Suprapubic skin (tissue), 4 donors: ENCODE measurements at regions not wholly inside any gene's neighbourhood (a gene's known extent, or its start where the extent isn't known, plus 50 kb on each side); places are given as distances from the start of the nearest gene placed in this dataset.

ENCODE experiments used
- DNase-seq, 2 donors: peaks; one replicate each; pipeline ENCODE4 v3.0.0-alpha.2; 2019; ENCODE audit warnings: low spot score in 2 of 2
- H3K27ac ChIP-seq: fragments of 200-600 bp; sonication (generic); one replicate; pipeline ENCODE4 v1.5.1; 2019
- H3K27me3 ChIP-seq: fragments of 200-600 bp; sonication (generic); one replicate; pipeline ENCODE4 v1.5.1; 2019
- H3K36me3 ChIP-seq: fragments of 200-600 bp; sonication (generic); one replicate; pipeline ENCODE4 v1.5.1; 2019
- H3K4me1 ChIP-seq: fragments of 200-600 bp; sonication (generic); one replicate; pipeline ENCODE4 v1.5.1; 2019
- H3K4me3 ChIP-seq: fragments of 200-600 bp; sonication (generic); one replicate; pipeline ENCODE4 v1.5.1; 2019; ENCODE audit warnings: mild to moderate bottlenecking
- H3K9me3 ChIP-seq: fragments of 200-600 bp; sonication (generic); one replicate; pipeline ENCODE4 v1.5.1; 2019
- EP300 ChIP-seq: sonication (generic); formaldehyde crosslinking; IDR thresholded peaks from one replicate; pipeline ENCODE4 v1.6.1; 2017; ENCODE audit warnings: antibody characterized with exemption
- POLR2A ChIP-seq, 2 donors: fragments of 450-650 bp; IDR thresholded peaks; one replicate each; pipeline ENCODE4 v1.6.1; 2017; ENCODE audit warnings: antibody characterized with exemption in 2 of 2, mild to moderate bottlenecking in 2 of 2, moderate library complexity in 2 of 2
- POLR2AphosphoS5 ChIP-seq, 3 donors: sonication (generic); formaldehyde crosslinking; IDR thresholded peaks; one replicate each; pipeline ENCODE4 v1.6.1; 2017; ENCODE audit warnings: antibody characterized with exemption in 3 of 3
- WGBS: methylation state at CpG from one replicate; pipeline ENCODE4 v1.1.5; 2018; 5-methylcytosine and 5-hydroxymethylcytosine counted together
- TF ChIP-seq, protein P1 (sequence below), 2 donors: fragments of 200-600 bp in 1 of 2; fragments of 450-650 bp in 1 of 2; sonication (generic) in 1 of 2; IDR thresholded peaks; one replicate each; pipeline ENCODE4 v1.5.1; 2016 to 2019; ENCODE audit warnings: antibody characterized with exemption in 2 of 2, mild to moderate bottlenecking in 1 of 2, moderate library complexity in 1 of 2

DNA sequence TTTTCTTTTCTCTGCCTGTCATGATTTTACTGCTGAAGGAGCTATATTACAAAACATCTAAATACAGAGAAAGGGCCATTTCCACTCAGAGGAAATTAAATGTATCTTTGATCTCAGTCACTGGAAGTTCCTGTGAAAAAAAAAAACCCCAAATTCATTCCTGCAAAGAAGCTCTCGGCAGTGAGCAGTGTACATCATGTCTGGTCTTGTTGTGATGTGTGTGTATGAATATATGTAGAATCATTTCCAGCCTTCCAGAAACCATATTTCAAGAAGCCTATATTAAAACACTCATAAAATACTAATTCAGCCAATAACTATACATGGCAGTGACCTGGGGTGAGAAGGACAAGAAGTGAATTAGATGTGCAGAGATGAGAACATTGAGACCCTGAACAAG lies 393.2 kb upstream of the TENM4 start:
- TF ChIP-seq EP300 (no peak), POLR2AphosphoS5 (IDR thresholded peaks at IDR 0.05) (no peak), POLR2A (IDR thresholded peaks at IDR 0.05) (no peak)
- TF ChIP-seq, protein P1, sequence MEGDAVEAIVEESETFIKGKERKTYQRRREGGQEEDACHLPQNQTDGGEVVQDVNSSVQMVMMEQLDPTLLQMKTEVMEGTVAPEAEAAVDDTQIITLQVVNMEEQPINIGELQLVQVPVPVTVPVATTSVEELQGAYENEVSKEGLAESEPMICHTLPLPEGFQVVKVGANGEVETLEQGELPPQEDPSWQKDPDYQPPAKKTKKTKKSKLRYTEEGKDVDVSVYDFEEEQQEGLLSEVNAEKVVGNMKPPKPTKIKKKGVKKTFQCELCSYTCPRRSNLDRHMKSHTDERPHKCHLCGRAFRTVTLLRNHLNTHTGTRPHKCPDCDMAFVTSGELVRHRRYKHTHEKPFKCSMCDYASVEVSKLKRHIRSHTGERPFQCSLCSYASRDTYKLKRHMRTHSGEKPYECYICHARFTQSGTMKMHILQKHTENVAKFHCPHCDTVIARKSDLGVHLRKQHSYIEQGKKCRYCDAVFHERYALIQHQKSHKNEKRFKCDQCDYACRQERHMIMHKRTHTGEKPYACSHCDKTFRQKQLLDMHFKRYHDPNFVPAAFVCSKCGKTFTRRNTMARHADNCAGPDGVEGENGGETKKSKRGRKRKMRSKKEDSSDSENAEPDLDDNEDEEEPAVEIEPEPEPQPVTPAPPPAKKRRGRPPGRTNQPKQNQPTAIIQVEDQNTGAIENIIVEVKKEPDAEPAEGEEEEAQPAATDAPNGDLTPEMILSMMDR (IDR thresholded peaks at IDR 0.05) = no peak
- Histone ChIP-seq H3K36me3 (no peaks in the 10 kb centered on the region), H3K4me1 (no peaks in the 10 kb centered on the region), H3K27ac (no peak overlapping the region), H3K4me3 (no peak overlapping the region), H3K9me3 (no peaks in the 10 kb centered on the region), H3K27me3 (no peaks in the 10 kb centered on the region)
- WGBS = 28% methylated on average over 1 of the region's 1 CpG
- no peak for DNase-seq

DNA sequence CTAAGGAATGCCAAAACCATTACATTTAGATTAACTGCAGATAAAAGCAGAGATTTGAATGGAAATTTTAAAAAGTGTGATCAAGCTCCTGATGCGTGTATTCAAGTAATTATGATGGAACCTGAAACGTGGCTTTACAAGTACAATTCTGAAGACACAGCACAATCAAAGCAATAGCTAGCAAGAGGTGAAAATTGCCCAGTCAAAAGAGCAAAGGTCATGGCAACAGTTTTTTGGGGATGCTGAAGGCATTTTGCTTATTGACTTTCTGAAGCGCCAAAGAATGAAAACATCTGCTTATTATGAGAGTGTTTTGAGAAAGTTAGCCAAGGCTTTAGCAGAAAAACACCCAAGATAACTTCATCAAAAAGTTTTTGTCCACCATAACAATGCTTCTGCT lies 389.6 kb upstream of the TENM4 start:
- no peaks in the 10 kb centered on the region for H3K27me3 ChIP-seq
- H3K4me1 ChIP-seq = no peaks in the 10 kb centered on the region
- 78% methylated on average over 3 of the region's 3 CpGs for WGBS
- TF ChIP-seq, protein P1 (IDR thresholded peaks at IDR 0.05) = no peak
- TF ChIP-seq POLR2AphosphoS5 (IDR thresholded peaks at IDR 0.05) (no peak), EP300 (no peak), POLR2A (IDR thresholded peaks at IDR 0.05) (no peak)
- H3K27ac ChIP-seq = no peak overlapping the region
- H3K36me3 ChIP-seq = no peaks in the 10 kb centered on the region
- DNase-seq = no peak
- no peak overlapping the region for H3K4me3 ChIP-seq
- H3K9me3 ChIP-seq = no peaks in the 10 kb centered on the region

DNA sequence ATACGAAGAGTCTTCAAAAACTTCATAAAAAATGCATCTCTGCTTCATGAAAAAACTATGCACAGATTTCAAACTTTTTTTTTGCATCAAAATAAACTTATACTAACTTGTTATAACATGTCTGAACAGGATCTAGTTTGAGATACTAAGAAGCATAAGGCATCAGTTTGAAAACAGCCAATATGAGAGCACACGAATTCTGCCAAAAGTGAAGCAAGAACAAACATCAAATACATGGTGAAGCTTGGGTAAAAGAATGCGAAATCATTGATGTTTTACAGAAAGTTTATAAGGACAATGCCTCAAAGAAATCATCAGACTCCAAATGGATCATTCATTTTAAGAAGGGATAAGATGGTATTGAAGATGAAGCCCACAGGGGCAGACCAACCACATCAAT lies 389.1 kb upstream of the TENM4 start:
- TF ChIP-seq POLR2A (IDR thresholded peaks at IDR 0.05) (no peak), EP300 (no peak), POLR2AphosphoS5 (IDR thresholded peaks at IDR 0.05) (no peak)
- TF ChIP-seq, protein P1 (IDR thresholded peaks at IDR 0.05) = no peak
- 78% methylated on average over 3 of the region's 3 CpGs for WGBS

DNA sequence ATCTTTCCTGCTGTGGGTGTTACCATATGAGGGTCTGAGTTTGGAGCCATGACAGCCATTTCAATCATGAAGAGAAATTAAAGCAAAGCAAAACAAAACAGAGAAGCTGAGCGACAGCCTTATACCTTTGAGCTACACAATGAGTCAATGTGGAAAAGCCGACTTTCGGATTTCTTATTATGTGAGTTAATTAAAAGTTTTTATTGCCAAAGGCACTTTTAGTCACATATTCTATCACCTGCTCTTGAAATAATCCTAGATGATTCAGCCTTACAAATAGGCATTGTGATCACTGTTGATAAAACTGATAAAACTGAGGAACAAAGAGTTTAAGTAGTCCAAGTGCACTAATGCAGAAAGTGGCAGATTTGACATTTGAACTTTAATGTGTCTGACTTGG lies 381.9 kb upstream of the TENM4 start:
- no peaks in the 10 kb centered on the region for H3K9me3 ChIP-seq
- H3K36me3 ChIP-seq = no peaks in the 10 kb centered on the region
- H3K4me3 ChIP-seq = no peak overlapping the region
- H3K4me1 ChIP-seq = no peaks in the 10 kb centered on the region
- 60% methylated on average over 3 of the region's 3 CpGs for WGBS
- DNase-seq = no peak
- H3K27ac ChIP-seq = no peak overlapping the region
- no peak for TF ChIP-seq POLR2AphosphoS5 (IDR thresholded peaks at IDR 0.05)
- H3K27me3 ChIP-seq = no peaks in the 10 kb centered on the region

More for the DNA sequence above, 389.1 kb upstream of the TENM4 start:
- no peaks in the 10 kb centered on the region for H3K27me3 ChIP-seq
- H3K4me1 ChIP-seq = no peaks in the 10 kb centered on the region
- H3K4me3 ChIP-seq = no peak overlapping the region
- no peak for DNase-seq
- no peaks in the 10 kb centered on the region for H3K36me3 ChIP-seq
- no peaks in the 10 kb centered on the region for H3K9me3 ChIP-seq
- no peak overlapping the region for H3K27ac ChIP-seq

DNA sequence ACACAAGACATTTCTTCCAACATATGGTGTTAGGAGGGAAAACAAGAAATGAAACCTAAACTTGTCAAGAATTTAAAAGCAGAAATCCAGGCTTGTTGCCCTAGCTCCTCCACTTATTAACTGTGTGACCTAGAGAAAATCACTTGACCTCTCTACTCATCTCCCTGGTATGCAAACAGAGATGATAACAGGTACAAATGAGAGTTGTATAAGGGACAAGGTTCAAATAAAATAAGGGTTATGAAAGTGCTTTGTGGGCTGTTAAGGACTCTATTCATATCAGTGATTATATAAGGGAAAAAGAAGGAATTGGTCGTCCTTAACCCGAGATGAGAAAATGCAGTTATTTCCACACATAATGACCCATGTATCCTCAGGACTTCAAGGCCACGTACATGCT lies 372.7 kb upstream of the TENM4 start:
- Histone ChIP-seq H3K4me1 (no peaks in the 10 kb centered on the region), H3K27me3 (no peaks in the 10 kb centered on the region), H3K27ac (no peak overlapping the region), H3K36me3 (no peaks in the 10 kb centered on the region), H3K4me3 (no peak overlapping the region), H3K9me3 (no peaks in the 10 kb centered on the region)
- no peak for DNase-seq
- no peak for TF ChIP-seq EP300
- TF ChIP-seq, protein P1 (IDR thresholded peaks at IDR 0.05) = no peak
- TF ChIP-seq POLR2AphosphoS5 (IDR thresholded peaks at IDR 0.05) = no peak
- TF ChIP-seq POLR2A (IDR thresholded peaks at IDR 0.05) = no peak
- WGBS = 79% methylated on average over 3 of the region's 3 CpGs

DNA sequence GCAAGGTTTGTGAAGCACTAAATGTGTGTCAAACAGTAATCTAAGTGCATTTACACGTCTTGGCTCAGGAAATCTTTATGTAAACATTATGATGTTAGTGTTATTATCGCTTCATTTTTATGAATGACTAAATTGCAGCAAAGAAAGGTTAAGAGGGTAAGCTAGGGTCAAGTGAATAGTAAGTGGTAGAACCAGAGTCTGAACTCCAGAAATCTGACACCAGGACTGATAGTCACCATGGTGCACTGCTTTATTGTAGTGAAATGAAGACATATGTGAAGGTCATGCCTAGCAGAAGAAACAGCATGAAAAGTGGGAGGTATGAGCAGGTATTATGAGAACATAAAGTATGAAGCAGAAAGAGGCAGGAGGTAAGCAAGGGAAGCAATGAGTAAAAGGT lies 368.7 kb upstream of the TENM4 start:
- H3K9me3 ChIP-seq = no peaks in the 10 kb centered on the region
- H3K27ac ChIP-seq = no peak overlapping the region
- no peaks in the 10 kb centered on the region for H3K4me1 ChIP-seq
- no peaks in the 10 kb centered on the region for H3K36me3 ChIP-seq
- no peak overlapping the region for H3K4me3 ChIP-seq
- no peak for DNase-seq
- no peaks in the 10 kb centered on the region for H3K27me3 ChIP-seq
- TF ChIP-seq EP300 (no peak), POLR2AphosphoS5 (IDR thresholded peaks at IDR 0.05) (no peak)
- TF ChIP-seq, protein P1 (IDR thresholded peaks at IDR 0.05) = no peak
- 55% methylated on average over 2 of the region's 2 CpGs for WGBS
